ENCODE measurements at regions not wholly inside any gene's neighbourhood (a gene's known extent, or its start where the extent isn't known, plus 50 kb on each side); places are given as distances from the start of the nearest gene placed in this dataset.

- ATAC-seq = no peak
- no peak for TF ChIP-seq CTCF (IDR thresholded peaks at IDR 0.05)
- no peak for DNase-seq
- Histone ChIP-seq H3K36me3 (ENCODE audit: low read depth) (no peaks in the 10 kb centered on the region), H3K9me3 (no peaks in the 10 kb centered on the region), H3K4me3 (no peak overlapping the region), H3K4me1 (ENCODE audit: low read depth) (no peaks in the 10 kb centered on the region)
- intact Hi-C loops (cut with DNase I, micrococcal nuclease) = no loop called here
These were observed 261.4 kb downstream of the TJP1 start for GRCh38 chr15:29560896-29561295.

GRCh38 chr15:29558261-29558660, 264.0 kb downstream of the TJP1 start:
- Histone ChIP-seq H3K4me1 (ENCODE audit: low read depth) (no peaks in the 10 kb centered on the region), H3K36me3 (ENCODE audit: low read depth) (no peaks in the 10 kb centered on the region), H3K9me3 (no peaks in the 10 kb centered on the region), H3K4me3 (no peak overlapping the region)
- TF ChIP-seq CTCF (IDR thresholded peaks at IDR 0.05) = no peak
- DNase-seq (no peak), ATAC-seq (no peak)
- intact Hi-C loops (cut with DNase I, micrococcal nuclease) = no loop called here

GRCh38 chr15:29557171-29557570, 265.1 kb downstream of the TJP1 start:
- no peak for TF ChIP-seq CTCF (IDR thresholded peaks at IDR 0.05)
- Histone ChIP-seq H3K36me3 (ENCODE audit: low read depth) (no peaks in the 10 kb centered on the region), H3K4me1 (ENCODE audit: low read depth) (no peaks in the 10 kb centered on the region), H3K9me3 (no peaks in the 10 kb centered on the region), H3K4me3 (no peak overlapping the region)
- intact Hi-C loops (cut with DNase I, micrococcal nuclease) = no loop called here
- DNase-seq (no peak), ATAC-seq (no peak)

- no peak for DNase-seq
- H3K9me3 ChIP-seq = no peaks in the 10 kb centered on the region
- no peak for ATAC-seq
- H3K36me3 ChIP-seq (ENCODE audit: low read depth) = no peaks in the 10 kb centered on the region
- TF ChIP-seq CTCF (IDR thresholded peaks at IDR 0.05) = no peak
- intact Hi-C loops (cut with DNase I, micrococcal nuclease) = no loop called here
- no peak overlapping the region for H3K4me3 ChIP-seq
- H3K4me1 ChIP-seq (ENCODE audit: low read depth) = no peaks in the 10 kb centered on the region
These were observed 265.9 kb downstream of the TJP1 start for GRCh38 chr15:29556380-29556779.

GRCh38 chr15:29554531-29554930, 267.7 kb downstream of the TJP1 start:
- intact Hi-C loops (cut with DNase I, micrococcal nuclease) = no loop called here
- ATAC-seq (no peak), DNase-seq (no peak)
- Histone ChIP-seq H3K36me3 (ENCODE audit: low read depth) (no peaks in the 10 kb centered on the region), H3K4me1 (ENCODE audit: low read depth) (no peaks in the 10 kb centered on the region), H3K4me3 (no peak overlapping the region), H3K9me3 (no peaks in the 10 kb centered on the region)
- no peak for TF ChIP-seq CTCF (IDR thresholded peaks at IDR 0.05)

DNA sequence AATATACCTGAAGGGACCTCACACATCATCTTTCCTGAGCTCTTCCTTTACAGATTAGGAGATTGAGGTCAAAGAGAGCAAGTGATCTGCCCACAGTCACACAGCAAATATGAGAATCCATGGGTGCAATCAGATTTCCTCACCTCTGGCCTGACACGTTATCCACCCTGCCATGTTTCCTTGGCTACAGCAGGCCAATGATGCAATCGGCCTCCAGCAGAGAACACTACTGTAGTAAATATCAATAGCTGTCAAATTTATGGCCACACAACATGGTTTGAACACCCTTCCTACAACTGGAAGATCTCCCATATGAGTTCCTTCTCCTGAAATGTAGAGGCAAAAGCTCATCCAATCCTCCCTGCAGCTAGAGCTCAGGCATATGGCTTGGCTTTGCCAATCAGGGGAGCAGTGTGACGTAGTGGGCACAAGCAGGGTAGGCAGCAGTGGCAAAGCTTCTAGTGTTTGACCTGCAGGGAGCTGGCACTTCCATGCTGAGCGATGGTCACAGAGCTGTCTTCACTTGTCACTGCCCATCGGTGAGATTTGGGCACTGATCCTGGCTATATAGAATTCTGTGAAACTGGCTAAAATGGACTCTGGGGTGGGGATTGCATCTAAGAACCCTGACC, 271.3 kb downstream of the TJP1 start:
- intact Hi-C loops (cut with DNase I, micrococcal nuclease) = no loop called here
- H3K4me3 ChIP-seq = no peak overlapping the region

More for the DNA sequence above, 271.3 kb downstream of the TJP1 start:
- ATAC-seq (no peak), DNase-seq (no peak)
- Histone ChIP-seq H3K9me3 (peaks cover 2% of the 10 kb centered on the region), H3K4me1 (ENCODE audit: low read depth) (no peaks in the 10 kb centered on the region), H3K36me3 (ENCODE audit: low read depth) (no peaks in the 10 kb centered on the region)
- TF ChIP-seq CTCF (IDR thresholded peaks at IDR 0.05) = no peak
